Testis (tissue), 2 donors: ENCODE measurements at regions not wholly inside any gene's neighbourhood (a gene's known extent, or its start where the extent isn't known, plus 50 kb on each side); places are given as distances from the start of the nearest gene placed in this dataset.

Experiments
- CTCF ChIP-seq, 3 experiments: fragments of 450-650 bp in 2 of 3; fragments of 200-600 bp in 1 of 3; sonication (generic) in 1 of 3; IDR thresholded peaks; one replicate each; pipeline ENCODE4 v1.5.1; 2016 to 2019; ENCODE audit warnings: antibody characterized with exemption in 3 of 3, mild to moderate bottlenecking in 2 of 3, moderate library complexity in 1 of 3
- POLR2A ChIP-seq: fragments of 450-650 bp; IDR thresholded peaks from one replicate; pipeline ENCODE4 v1.6.1; 2017; ENCODE audit warnings: antibody characterized with exemption, mild to moderate bottlenecking, moderate library complexity

GRCh38 chr6:23696992-23697391, 429.0 kb upstream of the NRSN1 start:
- TF ChIP-seq POLR2A (no peak), CTCF (IDR thresholded peaks at IDR 0.05) (no peak)
